ENCODE measurements at regions not wholly inside any gene's neighbourhood (a gene's known extent, or its start where the extent isn't known, plus 50 kb on each side); places are given as distances from the start of the nearest gene placed in this dataset.

GRCh38 chr1:230493264-230493663 is 67.1 kb upstream of the PGBD5 start:
- no peak for TF ChIP-seq CTCF (IDR thresholded peaks at IDR 0.05; ENCODE audit: low read depth, low read length)
- TF ChIP-seq EZH2phosphoT487 (IDR thresholded peaks at IDR 0.05; ENCODE audit: low read depth), result no peak

Data from OCI-LY3 (cell line).